K562 (cell line): ENCODE measurements at regions not wholly inside any gene's neighbourhood (a gene's known extent, or its start where the extent isn't known, plus 50 kb on each side); places are given as distances from the start of the nearest gene placed in this dataset.

Experiments used
- ATAC-seq: fragments of 200-7000 bp; cut with Tn5 transposase; 3 replicates; pipeline ENCODE4 v1.9.1; 2020; ENCODE audit warnings: moderate library complexity
- BruUV-seq: library from RNA; stranded (reverse); fragments of 400-500 nt; replicated peaks from 2 replicates; lab custom pipeline; 2021; lab: Mats Ljungman, UMichigan
- CTCF ChIA-PET: fragments of 300-600 bp; formaldehyde crosslinking; extraction: SDS; loops from one replicate; lab custom pipeline; 2021; ENCODE audit warnings: low intra/inter-chr PET ratio; lab: Yijun Ruan, JAX
- POLR2A ChIA-PET: fragments of 300-600, 350-650 bp; sonication (Branson Sonifier 250); formaldehyde crosslinking; extraction: SDS; loops from one replicate; lab custom pipeline; 2021; ENCODE audit warnings: antibody characterized with exemption, inconsistent platforms; lab: Yijun Ruan, JAX
- DNase-seq, 4 experiments: peaks; one replicate each; pipeline versions ENCODE4 v3.0.0 to v3.0.0-alpha.2; 2011 to 2018; ENCODE audit warnings: low spot score in 3 of 4, mixed read lengths in 3 of 4; ENCODE audit errors: extremely low read depth in 1 of 4
- FAIRE-seq: peaks from 2 replicates; lab custom pipeline; 2011; peaks lifted over from hg19 to GRCh38; lab: Jason Lieb, UNC
- H2AFZ ChIP-seq: 2 replicates; pipeline ENCODE4 v1.6.0; 2011; ENCODE audit warnings: low read depth, low read length, control low read depth, inconsistent platforms
- H3K27ac ChIP-seq: fragments of 200-600 bp; 3 replicates; pipeline ENCODE4 v1.8.0; 2011; ENCODE audit warnings: low read depth, mild to moderate bottlenecking, control low read depth, inconsistent platforms, low read length, moderate library complexity, mixed read lengths; ENCODE audit errors: extremely low read depth
- H3K27me3 ChIP-seq, 2 experiments: fragments of 300-600 bp in 1 of 2; 2 replicates in 1 of 2; 3 replicates in 1 of 2; pipeline versions ENCODE4 v1.6.0 to v1.8.0; 2011; ENCODE audit warnings: inconsistent platforms in 2 of 2, low read length in 2 of 2, mild to moderate bottlenecking in 1 of 2, mixed read lengths in 1 of 2, moderate library complexity in 1 of 2; ENCODE audit not compliant: control insufficient read depth in 2 of 2, insufficient read depth in 2 of 2
- H3K36me3 ChIP-seq: fragments of 300-600 bp; 3 replicates; pipeline ENCODE4 v1.8.0; 2011; ENCODE audit warnings: mild to moderate bottlenecking, low read length, inconsistent platforms; ENCODE audit not compliant: control insufficient read depth, insufficient read depth
- H3K4me1 ChIP-seq, 2 experiments: fragments of 200-600 bp in 1 of 2; replicated peaks in 1 of 2; 2 replicates in 1 of 2; 3 replicates in 1 of 2; pipeline versions ENCODE4 v1.5.1 to v1.8.0; 2011; ENCODE audit warnings: inconsistent platforms in 2 of 2, low read length in 2 of 2, mild to moderate bottlenecking in 1 of 2, mixed read lengths in 1 of 2, moderate library complexity in 1 of 2; ENCODE audit not compliant: control insufficient read depth in 2 of 2, insufficient read depth in 2 of 2
- H3K4me2 ChIP-seq: 2 replicates; pipeline ENCODE4 v1.6.1; 2011; ENCODE audit warnings: low read length, control low read depth, inconsistent platforms, mixed read lengths; ENCODE audit not compliant: insufficient read depth
- H3K4me3 ChIP-seq: fragments of 200-600 bp; sonication (generic), shearing (Covaris generic); 2 replicates; pipeline ENCODE4 v1.5.1; 2016; ENCODE audit warnings: control low read depth, inconsistent platforms
- H3K79me2 ChIP-seq: fragments of 200-600 bp; 3 replicates; pipeline ENCODE4 v1.8.0; 2011; ENCODE audit warnings: low read length, inconsistent platforms; ENCODE audit not compliant: control insufficient read depth, insufficient read depth
- H3K9ac ChIP-seq, 2 experiments: 2 replicates each; pipeline versions ENCODE4 v1.6.0 to v1.6.1; 2011; ENCODE audit warnings: low read depth in 2 of 2, low read length in 2 of 2, control low read depth in 1 of 2, inconsistent platforms in 1 of 2, mild to moderate bottlenecking in 1 of 2, mixed read lengths in 1 of 2; ENCODE audit not compliant: insufficient read depth in 1 of 2
- H3K9me1 ChIP-seq: one replicate; pipeline ENCODE4 v1.6.0; 2011; ENCODE audit warnings: inconsistent platforms, mild to moderate bottlenecking, low read length, moderate library complexity; ENCODE audit not compliant: control insufficient read depth, insufficient read depth
- H3K9me3 ChIP-seq: replicated peaks from 2 replicates; pipeline ENCODE4 v1.5.1; 2011; ENCODE audit warnings: low read depth, low read length, inconsistent platforms; ENCODE audit not compliant: control insufficient read depth, insufficient read depth
- H4K20me1 ChIP-seq: replicated peaks from 2 replicates; pipeline ENCODE4 v1.6.1; 2011; ENCODE audit warnings: low read length, inconsistent platforms, mixed read lengths; ENCODE audit not compliant: control insufficient read depth, insufficient read depth
- DACH1 ChIP-seq: fragments of 450-650 bp; IDR thresholded peaks from 2 replicates; pipeline ENCODE4 v1.6.1; 2018; ENCODE audit not compliant: partially characterized antibody
- KDM5B ChIP-seq: fragments of 200-600 bp; sonication (generic); IDR thresholded peaks from 2 replicates; pipeline ENCODE4 v1.6.1; 2012; ENCODE audit warnings: low read depth, mild to moderate bottlenecking, moderate library complexity, low read length, control low read depth, inconsistent platforms; ENCODE audit not compliant: insufficient replicate concordance
- PRPF4 ChIP-seq: fragments of 200-400 bp; formaldehyde crosslinking; IDR thresholded peaks from one replicate; pipeline ENCODE4 v1.6.1; 2017; ENCODE audit warnings: low read length, low read depth, mild to moderate bottlenecking; ENCODE audit not compliant: insufficient read depth, poor library complexity, severe bottlenecking
- REST ChIP-seq, 2 experiments: fragments of 450-650 bp; formaldehyde crosslinking in 1 of 2; IDR thresholded peaks; 2 replicates each; pipeline versions ENCODE4 v1.4.0 to v1.6.1; 2014 to 2020; ENCODE audit warnings: mild to moderate bottlenecking in 2 of 2, borderline replicate concordance in 1 of 2, low read depth in 1 of 2
- SRSF9 ChIP-seq: fragments of 200-400 bp; formaldehyde crosslinking; IDR thresholded peaks from 2 replicates; pipeline ENCODE4 v1.6.1; 2017; ENCODE audit warnings: low read depth, low read length, borderline replicate concordance
- ZNF12 ChIP-seq: sonication (generic); formaldehyde crosslinking; IDR thresholded peaks from 2 replicates; pipeline ENCODE4 v1.4.0; 2020; ENCODE audit warnings: mild to moderate bottlenecking, missing genetic modification reagents
- ZNF174 ChIP-seq: fragments of 250-450 bp; sonication (Bioruptor Pico); IDR thresholded peaks from 2 replicates; pipeline ENCODE4 v1.4.0; 2020; ENCODE audit warnings: mild to moderate bottlenecking
- ZNF175 ChIP-seq: fragments of 200-800 bp; sonication (Bioruptor generic); IDR thresholded peaks from 2 replicates; pipeline ENCODE4 v1.6.1; 2016; ENCODE audit warnings: low read depth, mild to moderate bottlenecking, missing genetic modification characterization, missing compliant biosample characterization
- WGBS: fragments of 100-300 bp; shearing (Covaris generic); methylation state at CpG from one replicate; pipeline ENCODE4 v1.1.6; 2016; ENCODE audit warnings: low coverage, mixed read lengths; ENCODE audit not compliant: insufficient coverage; ENCODE audit errors: missing lambda C conversion rate; 5-methylcytosine and 5-hydroxymethylcytosine counted together
- in situ Hi-C: fragments of 300-500 bp; cut with MboI; formaldehyde crosslinking; loops from 4 replicates; pipeline ENCODE4 v1.15.0; 2018; ENCODE audit warnings: inconsistent platforms, mixed read lengths
- intact Hi-C: fragments of 100-400 bp; cut with micrococcal nuclease; formaldehyde crosslinking; loops from 2 replicates; pipeline ENCODE4 v1.14.2; 2022
- TF ChIP-seq, protein P1 (sequence below): sonication (generic); formaldehyde crosslinking; IDR thresholded peaks from 2 replicates; pipeline ENCODE4 v1.8.0; 2022; ENCODE audit warnings: missing genetic modification reagents, mild to moderate bottlenecking, moderate library complexity, borderline replicate concordance
- TF ChIP-seq, protein P2 (sequence below): sonication (generic); formaldehyde crosslinking; IDR thresholded peaks from 2 replicates; pipeline ENCODE4 v1.9.0; 2022; ENCODE audit warnings: mild to moderate bottlenecking, missing genetic modification reagents

GRCh38 chr21:16767201-16767600, 745.6 kb upstream of the CXADR start:
- H3K4me1 ChIP-seq: no peaks in the 10 kb centered on the region
- H3K9ac ChIP-seq: no peak overlapping the region
- H4K20me1 ChIP-seq: no peaks in the 10 kb centered on the region
- no peaks in the 10 kb centered on the region for H3K9me1 ChIP-seq
- intact Hi-C loops: no loop called here
- ChIA-PET CTCF (no interaction called here), POLR2A (no interaction called here)
- H3K4me3 ChIP-seq: no peak overlapping the region
- H3K27ac ChIP-seq: no peak overlapping the region
- H3K36me3 ChIP-seq: no peaks in the 10 kb centered on the region
- no peak for ATAC-seq
- FAIRE-seq: no peak
- WGBS: 3% methylated on average over 2 of the region's 2 CpGs
- H3K79me2 ChIP-seq: no peaks in the 10 kb centered on the region
- H2AFZ ChIP-seq: no peak overlapping the region
- H3K4me2 ChIP-seq: no peak overlapping the region
- BruUV-seq: no TSS peak
- H3K9me3 ChIP-seq: no peaks in the 10 kb centered on the region
- in situ Hi-C loops: no loop called here
- H3K27me3 ChIP-seq: no peaks in the 10 kb centered on the region
- no peak for DNase-seq
- TF ChIP-seq PRPF4 (no peak), SRSF9 (no peak), ZNF174 (CRISPR knock-in tag) (no peak), REST (IDR thresholded peaks at IDR 0.05; ENCODE audit: borderline replicate concordance) (no peak), REST (CRISPR knock-in tag; IDR thresholded peaks at IDR 0.05; ENCODE audit: low read depth) (no peak), DACH1 (no peak), ZNF175 (CRISPR knock-in tag) (no peak), ZNF12 (no peak), KDM5B (no peak)
- TF ChIP-seq, protein P1, sequence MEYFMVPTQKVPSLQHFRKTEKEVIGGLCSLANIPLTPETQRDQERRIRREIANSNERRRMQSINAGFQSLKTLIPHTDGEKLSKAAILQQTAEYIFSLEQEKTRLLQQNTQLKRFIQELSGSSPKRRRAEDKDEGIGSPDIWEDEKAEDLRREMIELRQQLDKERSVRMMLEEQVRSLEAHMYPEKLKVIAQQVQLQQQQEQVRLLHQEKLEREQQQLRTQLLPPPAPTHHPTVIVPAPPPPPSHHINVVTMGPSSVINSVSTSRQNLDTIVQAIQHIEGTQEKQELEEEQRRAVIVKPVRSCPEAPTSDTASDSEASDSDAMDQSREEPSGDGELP (CRISPR knock-in tag): no peak
- TF ChIP-seq, protein P2, sequence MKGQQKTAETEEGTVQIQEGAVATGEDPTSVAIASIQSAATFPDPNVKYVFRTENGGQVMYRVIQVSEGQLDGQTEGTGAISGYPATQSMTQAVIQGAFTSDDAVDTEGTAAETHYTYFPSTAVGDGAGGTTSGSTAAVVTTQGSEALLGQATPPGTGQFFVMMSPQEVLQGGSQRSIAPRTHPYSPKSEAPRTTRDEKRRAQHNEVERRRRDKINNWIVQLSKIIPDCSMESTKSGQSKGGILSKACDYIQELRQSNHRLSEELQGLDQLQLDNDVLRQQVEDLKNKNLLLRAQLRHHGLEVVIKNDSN (CRISPR knock-in tag): no peak
